D721Med (cell line): ENCODE measurements at regions not wholly inside any gene's neighbourhood (a gene's known extent, or its start where the extent isn't known, plus 50 kb on each side); places are given as distances from the start of the nearest gene placed in this dataset.
A peak's percentile ranks its signal among the peaks of the same experiment; 100 is the strongest.
"Not testable (repeated sequence)": the region's sequence is repeated elsewhere in the genome, so short reads cannot be mapped to it uniquely, and the experiment has no call there.

Source experiments
- DNase-seq: peaks from one replicate; pipeline ENCODE4 v3.0.0; 2011; ENCODE audit warnings: low spot score; ENCODE audit not compliant: insufficient read length
- FAIRE-seq: peaks from 2 replicates; lab custom pipeline; 2011; peaks lifted over from hg19 to GRCh38; lab: Jason Lieb, UNC
- CTCF ChIP-seq: IDR thresholded peaks from 2 replicates; pipeline ENCODE4 v1.5.1; 2012; ENCODE audit warnings: mild to moderate bottlenecking, control low read depth; ENCODE audit not compliant: insufficient read depth; ENCODE audit errors: missing control alignments

DNA sequence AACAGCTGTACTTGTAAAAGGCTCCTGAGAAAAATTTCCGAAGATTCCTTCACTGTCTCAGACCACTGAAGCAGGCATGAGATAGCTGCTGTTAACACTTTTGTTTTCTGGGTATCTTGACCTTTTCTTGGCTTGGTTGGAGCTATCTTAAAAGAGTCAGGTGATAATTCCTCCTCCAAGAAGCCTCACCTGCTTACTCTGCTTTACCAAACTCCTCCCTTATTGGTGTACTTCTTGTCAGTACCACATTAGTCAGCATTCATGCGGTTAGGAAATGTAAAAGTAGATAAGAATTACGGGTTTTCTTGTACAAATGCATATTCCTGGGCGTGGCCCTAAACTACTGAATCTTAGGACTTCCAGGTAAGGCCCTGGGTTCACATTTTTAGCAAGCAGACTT, 489.8 kb upstream of the LARGE1 start:
- no peak for DNase-seq
- TF ChIP-seq CTCF: no peak
- FAIRE-seq: no peak

DNA sequence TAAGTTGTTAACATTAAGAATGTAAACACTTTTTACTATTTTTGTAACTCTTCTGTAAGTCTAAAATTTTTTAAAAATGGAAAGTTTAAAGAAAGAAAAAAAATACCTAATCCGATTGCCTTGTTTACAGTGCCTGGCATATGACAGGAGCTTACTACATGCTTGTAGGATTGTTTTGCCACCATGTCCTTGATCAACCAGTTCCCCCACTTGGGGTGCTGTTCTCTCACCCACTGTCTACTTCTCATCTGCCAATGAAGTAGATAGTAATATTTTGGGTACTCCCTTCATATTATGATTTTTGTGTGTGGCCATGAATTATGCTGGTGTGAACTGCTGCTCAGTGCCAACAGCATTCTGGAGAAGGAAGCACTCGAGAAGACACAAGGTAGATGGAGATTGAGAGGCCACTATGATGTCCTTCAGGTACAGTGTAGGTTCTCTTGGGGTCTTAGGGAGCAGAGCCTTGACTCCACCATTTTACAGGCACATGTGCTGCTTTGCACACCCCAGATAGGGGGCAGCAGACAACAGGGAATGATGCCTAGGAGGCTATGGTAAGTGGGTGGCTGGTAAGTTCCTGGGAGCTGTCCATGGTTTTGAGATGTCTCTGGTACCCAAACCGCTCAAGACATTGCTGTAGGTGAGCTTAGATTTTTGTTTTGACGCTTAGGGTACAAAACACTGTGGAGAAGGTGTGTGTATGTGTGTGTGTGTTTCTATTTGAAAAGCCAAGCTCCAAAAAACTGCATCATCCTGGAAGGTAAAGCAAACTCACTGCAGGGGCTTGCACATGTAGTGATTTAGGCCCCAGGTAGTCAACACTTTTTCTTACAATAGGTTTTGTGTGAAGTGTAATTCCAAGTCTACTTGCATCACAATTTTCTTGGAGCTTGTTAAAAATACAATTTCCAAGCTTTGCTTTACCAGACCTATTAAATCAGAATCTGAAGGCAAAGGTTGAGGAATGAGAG, 494.5 kb upstream of the LARGE1 start:
- FAIRE-seq (no peak), DNase-seq (no peak)
- peak; percentile 86 for TF ChIP-seq CTCF

DNA sequence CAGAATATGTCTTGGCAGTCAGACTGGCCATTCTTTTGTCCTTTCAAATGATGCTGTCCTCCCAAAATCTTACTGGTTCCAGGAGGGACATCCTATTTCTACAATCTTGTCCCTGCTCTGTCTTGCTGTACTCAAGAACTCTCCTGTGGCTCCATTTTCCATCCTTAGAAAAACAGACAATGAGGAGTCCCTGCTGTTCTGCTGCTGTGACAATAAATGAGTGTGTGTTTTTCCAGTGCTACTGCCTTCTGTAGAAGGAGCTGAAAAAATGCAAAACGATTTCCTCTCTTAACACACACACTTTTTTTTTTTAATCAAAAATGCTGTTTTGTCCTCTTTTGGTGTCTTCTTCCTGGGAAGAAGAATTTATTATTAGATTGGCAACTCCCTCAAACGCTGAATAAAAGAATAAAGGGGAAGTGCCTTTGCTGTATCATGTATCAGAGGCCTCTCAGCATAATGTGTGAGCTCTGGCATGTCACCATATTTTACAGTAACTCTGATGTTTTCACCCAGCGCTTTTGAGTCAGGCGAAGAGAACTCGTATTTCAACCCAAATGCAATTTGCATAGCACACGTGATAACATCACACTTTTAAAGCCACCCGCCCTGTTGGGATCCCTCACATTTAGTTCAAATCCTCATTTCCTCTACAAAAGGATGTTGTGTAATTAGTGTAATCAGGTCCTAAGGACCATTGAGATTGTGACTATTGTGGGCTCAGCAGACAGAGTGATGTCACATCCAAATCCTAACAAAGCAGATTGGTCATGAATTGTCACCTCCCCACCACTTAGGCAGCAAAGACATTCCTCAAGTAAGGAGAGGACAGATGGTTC, 496.0 kb upstream of the LARGE1 start:
- no peak for DNase-seq
- TF ChIP-seq CTCF: no peak
- FAIRE-seq: no peak

- FAIRE-seq, DNase-seq: not testable (repeated sequence)
These were observed 502.7 kb upstream of the LARGE1 start for GRCh38 chr22:34422948-34423347.

DNA sequence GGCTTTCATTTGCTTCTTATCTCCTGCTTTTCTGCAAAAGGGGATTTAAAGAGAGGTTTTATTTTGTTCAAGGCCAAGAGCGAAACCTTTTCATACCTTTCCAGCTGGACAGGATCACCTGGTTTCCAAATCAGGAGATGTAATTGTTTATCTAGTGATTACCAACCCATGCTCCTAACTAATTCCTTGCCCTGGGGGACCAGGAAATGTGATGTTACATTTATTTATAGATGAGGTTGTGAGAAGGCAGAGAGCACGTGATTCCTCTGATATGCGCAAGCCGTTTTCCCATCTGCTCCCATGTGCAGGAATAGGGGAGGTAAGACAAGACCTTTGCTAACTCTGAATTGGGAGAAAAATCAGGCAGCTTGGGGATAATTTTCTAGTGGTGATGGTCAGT, 507.2 kb upstream of the LARGE1 start:
- DNase-seq (no peak), FAIRE-seq (no peak)
- no peak for TF ChIP-seq CTCF

DNA sequence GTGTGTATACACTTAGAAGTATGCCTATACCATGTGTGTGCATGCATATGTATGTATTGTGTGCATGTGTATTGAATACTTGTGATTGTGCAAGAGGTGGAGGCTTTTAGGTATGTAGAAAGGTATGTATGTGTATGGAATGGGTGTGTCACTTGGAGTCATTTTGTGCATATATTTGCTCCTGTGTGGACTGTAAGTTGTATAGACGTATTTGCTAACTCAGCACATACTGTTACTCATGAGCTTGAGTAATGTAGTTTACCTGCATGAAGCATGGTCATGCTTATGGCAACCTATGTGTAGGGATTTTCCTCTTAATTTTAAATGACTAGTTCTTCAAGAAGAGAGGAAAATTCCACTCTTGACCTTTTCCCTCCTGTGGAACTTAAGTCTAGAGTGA, 507.6 kb upstream of the LARGE1 start:
- TF ChIP-seq CTCF: no peak
- FAIRE-seq: no peak
- DNase-seq: no peak

DNA sequence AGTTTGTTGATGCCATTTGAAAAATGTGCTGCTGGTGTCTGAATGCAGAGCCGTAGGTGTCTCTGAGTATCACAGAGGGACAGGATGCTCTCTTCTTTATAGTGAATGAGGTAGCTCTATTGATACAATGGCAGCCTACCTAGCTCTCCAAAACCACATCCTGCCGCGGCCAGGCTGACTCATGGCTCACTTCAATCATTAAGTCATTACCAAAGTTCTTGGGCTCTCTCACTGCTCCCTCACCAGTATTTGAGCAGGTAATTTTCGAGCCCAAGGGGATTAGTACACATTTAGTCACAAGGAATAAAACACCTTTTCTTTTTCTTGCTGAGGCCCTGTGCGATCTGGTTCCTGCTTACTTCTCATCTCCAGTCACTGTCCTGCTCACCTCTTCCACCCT, 509.0 kb upstream of the LARGE1 start:
- no peak for FAIRE-seq
- DNase-seq: no peak

More for the DNA sequence above, 509.0 kb upstream of the LARGE1 start:
- no peak for TF ChIP-seq CTCF
